GM12864 (cell line): ENCODE measurements at regions not wholly inside any gene's neighbourhood (a gene's known extent, or its start where the extent isn't known, plus 50 kb on each side); places are given as distances from the start of the nearest gene placed in this dataset.

ENCODE experiments used
- DNase-seq: peaks from one replicate; pipeline ENCODE4 v3.0.0-alpha.2; 2011; ENCODE audit warnings: low read depth
- H3K4me3 ChIP-seq: 2 replicates; pipeline ENCODE4 v1.5.1; 2011; ENCODE audit warnings: mild to moderate bottlenecking, low read depth, low read length, control low read depth
- CTCF ChIP-seq: IDR thresholded peaks from 2 replicates; pipeline ENCODE4 v1.5.1; 2011; ENCODE audit warnings: low read depth, mild to moderate bottlenecking, moderate library complexity, low read length, control low read depth, inconsistent platforms; ENCODE audit errors: missing control alignments

GRCh38 chr1:88462488-88463261 lies 221.4 kb upstream of the PKN2 start:
- DNase-seq = no peak
- no peak for TF ChIP-seq CTCF
- no peak overlapping the region for H3K4me3 ChIP-seq

GRCh38 chr1:88463401-88463985 lies 220.6 kb upstream of the PKN2 start:
- no peak overlapping the region for H3K4me3 ChIP-seq
- TF ChIP-seq CTCF = no peak
- DNase-seq = no peak

GRCh38 chr1:88466011-88466410 lies 218.1 kb upstream of the PKN2 start:
- no peak for TF ChIP-seq CTCF

GRCh38 chr1:88466899-88467580 lies 217.0 kb upstream of the PKN2 start:
- no peak for DNase-seq
- no peak for TF ChIP-seq CTCF

More at GRCh38 chr1:88466011-88466410, 218.1 kb upstream of the PKN2 start:
- no peak overlapping the region for H3K4me3 ChIP-seq
- DNase-seq = no peak

GRCh38 chr1:88472298-88472697 lies 211.8 kb upstream of the PKN2 start:
- TF ChIP-seq CTCF = no peak
- DNase-seq = no peak
- H3K4me3 ChIP-seq = no peak overlapping the region

More at GRCh38 chr1:88466899-88467580, 217.0 kb upstream of the PKN2 start:
- H3K4me3 ChIP-seq = no peak overlapping the region

- DNase-seq = no peak
- no peak overlapping the region for H3K4me3 ChIP-seq
- TF ChIP-seq CTCF = no peak
Observed at GRCh38 chr1:88472714-88473113, 211.4 kb upstream of the PKN2 start.
